ENCODE measurements at regions not wholly inside any gene's neighbourhood (a gene's known extent, or its start where the extent isn't known, plus 50 kb on each side); places are given as distances from the start of the nearest gene placed in this dataset.

DNA sequence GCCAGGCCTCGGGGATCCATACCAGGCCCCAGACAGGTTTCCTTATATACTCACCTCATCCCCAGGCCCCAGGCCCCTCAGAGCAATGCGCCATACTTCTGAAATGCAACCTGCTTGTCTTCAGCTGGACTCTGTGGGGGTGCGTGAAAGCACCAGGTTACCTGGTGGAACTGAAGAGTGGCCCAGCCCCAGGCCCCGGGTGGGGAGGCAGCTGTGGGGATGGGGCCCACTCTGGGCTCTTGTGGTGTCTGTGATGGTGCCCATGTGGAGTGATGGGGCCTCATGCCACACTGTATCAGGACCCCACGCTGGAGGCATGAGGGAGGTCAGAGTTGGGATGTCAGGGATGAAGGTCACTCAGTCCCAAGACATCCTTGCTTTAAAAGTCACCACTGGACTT is 999.0 kb downstream of the BRD1 start:
- TF ChIP-seq, protein P1, sequence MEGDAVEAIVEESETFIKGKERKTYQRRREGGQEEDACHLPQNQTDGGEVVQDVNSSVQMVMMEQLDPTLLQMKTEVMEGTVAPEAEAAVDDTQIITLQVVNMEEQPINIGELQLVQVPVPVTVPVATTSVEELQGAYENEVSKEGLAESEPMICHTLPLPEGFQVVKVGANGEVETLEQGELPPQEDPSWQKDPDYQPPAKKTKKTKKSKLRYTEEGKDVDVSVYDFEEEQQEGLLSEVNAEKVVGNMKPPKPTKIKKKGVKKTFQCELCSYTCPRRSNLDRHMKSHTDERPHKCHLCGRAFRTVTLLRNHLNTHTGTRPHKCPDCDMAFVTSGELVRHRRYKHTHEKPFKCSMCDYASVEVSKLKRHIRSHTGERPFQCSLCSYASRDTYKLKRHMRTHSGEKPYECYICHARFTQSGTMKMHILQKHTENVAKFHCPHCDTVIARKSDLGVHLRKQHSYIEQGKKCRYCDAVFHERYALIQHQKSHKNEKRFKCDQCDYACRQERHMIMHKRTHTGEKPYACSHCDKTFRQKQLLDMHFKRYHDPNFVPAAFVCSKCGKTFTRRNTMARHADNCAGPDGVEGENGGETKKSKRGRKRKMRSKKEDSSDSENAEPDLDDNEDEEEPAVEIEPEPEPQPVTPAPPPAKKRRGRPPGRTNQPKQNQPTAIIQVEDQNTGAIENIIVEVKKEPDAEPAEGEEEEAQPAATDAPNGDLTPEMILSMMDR (IDR thresholded peaks at IDR 0.05; ENCODE audit: low read depth, low read length, poor library complexity, severe bottlenecking) = no peak
- no peak for TF ChIP-seq EZH2phosphoT487 (IDR thresholded peaks at IDR 0.05; ENCODE audit: borderline replicate concordance, low read length)
